ENCODE measurements at regions not wholly inside any gene's neighbourhood (a gene's known extent, or its start where the extent isn't known, plus 50 kb on each side); places are given as distances from the start of the nearest gene placed in this dataset.

DNA sequence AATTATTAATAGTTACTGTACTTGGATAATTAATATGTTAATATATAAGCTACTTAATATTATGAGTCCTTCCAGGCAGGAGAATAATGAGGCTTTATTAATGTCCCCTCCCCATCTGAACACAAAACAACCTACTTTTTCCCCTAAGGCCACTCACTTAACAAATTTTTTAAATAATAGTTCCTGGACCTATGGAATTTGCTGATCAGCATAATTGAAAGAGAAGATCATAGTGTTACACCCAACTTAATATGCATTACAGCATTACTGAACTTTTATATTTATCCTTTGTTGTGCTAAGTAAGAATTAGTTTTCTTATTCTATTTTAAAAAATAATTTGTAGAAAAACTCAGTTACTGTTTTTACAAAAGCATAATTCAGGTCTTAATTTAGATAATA, 1537.7 kb upstream of the GOT2 start:
- TF ChIP-seq, protein P1, sequence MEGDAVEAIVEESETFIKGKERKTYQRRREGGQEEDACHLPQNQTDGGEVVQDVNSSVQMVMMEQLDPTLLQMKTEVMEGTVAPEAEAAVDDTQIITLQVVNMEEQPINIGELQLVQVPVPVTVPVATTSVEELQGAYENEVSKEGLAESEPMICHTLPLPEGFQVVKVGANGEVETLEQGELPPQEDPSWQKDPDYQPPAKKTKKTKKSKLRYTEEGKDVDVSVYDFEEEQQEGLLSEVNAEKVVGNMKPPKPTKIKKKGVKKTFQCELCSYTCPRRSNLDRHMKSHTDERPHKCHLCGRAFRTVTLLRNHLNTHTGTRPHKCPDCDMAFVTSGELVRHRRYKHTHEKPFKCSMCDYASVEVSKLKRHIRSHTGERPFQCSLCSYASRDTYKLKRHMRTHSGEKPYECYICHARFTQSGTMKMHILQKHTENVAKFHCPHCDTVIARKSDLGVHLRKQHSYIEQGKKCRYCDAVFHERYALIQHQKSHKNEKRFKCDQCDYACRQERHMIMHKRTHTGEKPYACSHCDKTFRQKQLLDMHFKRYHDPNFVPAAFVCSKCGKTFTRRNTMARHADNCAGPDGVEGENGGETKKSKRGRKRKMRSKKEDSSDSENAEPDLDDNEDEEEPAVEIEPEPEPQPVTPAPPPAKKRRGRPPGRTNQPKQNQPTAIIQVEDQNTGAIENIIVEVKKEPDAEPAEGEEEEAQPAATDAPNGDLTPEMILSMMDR (IDR thresholded peaks at IDR 0.05) = no peak
- TF ChIP-seq POLR2A (IDR thresholded peaks at IDR 0.05) = no peak

Measured in stomach (tissue), 4 donors.